RWPE1 (cell line): ENCODE measurements at regions not wholly inside any gene's neighbourhood (a gene's known extent, or its start where the extent isn't known, plus 50 kb on each side); places are given as distances from the start of the nearest gene placed in this dataset.

Source experiments
- CTCF ChIA-PET: fragments of 350-600 bp; sonication (Branson Sonifier 250); formaldehyde crosslinking; extraction: SDS; loops from one replicate; lab custom pipeline; 2021; lab: Yijun Ruan, JAX
- POLR2A ChIA-PET: fragments of 400-600 bp; formaldehyde crosslinking; extraction: SDS; loops from one replicate; lab custom pipeline; 2020; ENCODE audit warnings: antibody characterized with exemption; ENCODE audit not compliant: low non-redundant PET; lab: Yijun Ruan, JAX
- DNase-seq: peaks from one replicate; pipeline ENCODE4 v3.0.0; 2012; ENCODE audit warnings: low spot score
- H3K27ac ChIP-seq: fragments of 450-650 bp; 2 replicates; pipeline ENCODE4 v1.5.1; 2017
- TF ChIP-seq, protein P1 (sequence below): fragments of 450-650 bp; conservative IDR thresholded peaks from 2 replicates; pipeline ENCODE4 v1.5.1; 2017; ENCODE audit warnings: low read depth, mild to moderate bottlenecking

DNA sequence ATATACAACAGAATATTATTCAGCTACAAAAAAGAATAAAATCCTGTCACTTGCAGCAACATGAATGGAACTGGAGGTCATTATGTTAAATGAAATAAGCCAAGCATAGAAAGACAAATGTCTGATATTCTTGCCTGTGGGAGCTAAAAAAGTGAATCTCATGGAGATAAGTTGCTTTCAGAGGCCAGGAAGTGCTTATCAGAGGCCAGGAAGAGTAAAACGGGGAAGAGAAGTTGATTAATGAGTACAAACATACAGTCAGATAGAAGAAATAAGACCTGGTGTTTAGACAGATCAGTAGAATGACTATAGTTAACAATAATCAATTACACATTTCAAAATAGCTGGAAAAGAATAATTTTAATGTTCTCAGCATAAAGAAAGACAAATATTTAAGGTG is 54.4 kb upstream of the CPHXL start:
- POLR2A ChIA-PET, result no interaction called here

DNA sequence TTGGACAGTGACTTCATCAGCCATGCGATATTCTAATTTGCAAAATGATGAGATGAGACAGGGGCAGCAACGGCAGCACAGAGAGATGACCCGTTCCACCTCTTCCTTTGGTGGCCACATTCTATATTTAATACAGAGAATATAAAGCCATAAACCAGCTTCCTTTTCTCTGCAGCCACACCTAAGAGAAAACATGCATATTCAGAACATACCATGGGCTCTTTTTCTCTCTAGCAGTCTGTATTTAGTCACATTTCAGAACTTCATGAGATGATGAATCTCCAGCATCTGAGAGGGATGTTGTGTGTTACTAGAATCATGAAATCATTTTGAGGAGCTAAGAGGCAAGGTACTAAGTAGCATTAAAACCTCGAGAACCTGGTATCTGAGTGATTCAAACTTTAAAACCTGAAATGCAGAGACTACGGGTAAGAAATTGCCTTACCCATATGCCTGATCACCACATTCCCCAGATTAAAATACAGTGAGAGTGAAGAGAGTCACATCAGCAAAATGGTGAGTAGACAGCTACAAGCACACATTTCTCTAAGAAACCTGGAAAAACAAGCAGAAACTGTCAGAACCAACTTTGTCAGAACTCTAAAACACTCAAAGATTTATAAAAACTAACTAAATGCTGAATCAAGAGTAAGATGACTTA is 55.5 kb upstream of the CPHXL start:
- ChIA-PET POLR2A (no interaction called here), CTCF (interaction anchor here (0.7 to 1.8 kb wide), 2 partner anchors 18 to 1326 kb away, joined by 5 to 7 read pairs; no protein-coding TSS in a partner anchor)
- no peak overlapping the region for H3K27ac ChIP-seq
- TF ChIP-seq, protein P1, sequence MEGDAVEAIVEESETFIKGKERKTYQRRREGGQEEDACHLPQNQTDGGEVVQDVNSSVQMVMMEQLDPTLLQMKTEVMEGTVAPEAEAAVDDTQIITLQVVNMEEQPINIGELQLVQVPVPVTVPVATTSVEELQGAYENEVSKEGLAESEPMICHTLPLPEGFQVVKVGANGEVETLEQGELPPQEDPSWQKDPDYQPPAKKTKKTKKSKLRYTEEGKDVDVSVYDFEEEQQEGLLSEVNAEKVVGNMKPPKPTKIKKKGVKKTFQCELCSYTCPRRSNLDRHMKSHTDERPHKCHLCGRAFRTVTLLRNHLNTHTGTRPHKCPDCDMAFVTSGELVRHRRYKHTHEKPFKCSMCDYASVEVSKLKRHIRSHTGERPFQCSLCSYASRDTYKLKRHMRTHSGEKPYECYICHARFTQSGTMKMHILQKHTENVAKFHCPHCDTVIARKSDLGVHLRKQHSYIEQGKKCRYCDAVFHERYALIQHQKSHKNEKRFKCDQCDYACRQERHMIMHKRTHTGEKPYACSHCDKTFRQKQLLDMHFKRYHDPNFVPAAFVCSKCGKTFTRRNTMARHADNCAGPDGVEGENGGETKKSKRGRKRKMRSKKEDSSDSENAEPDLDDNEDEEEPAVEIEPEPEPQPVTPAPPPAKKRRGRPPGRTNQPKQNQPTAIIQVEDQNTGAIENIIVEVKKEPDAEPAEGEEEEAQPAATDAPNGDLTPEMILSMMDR, result no peak
- DNase-seq, result no peak

More for the DNA sequence above, 54.4 kb upstream of the CPHXL start:
- H3K27ac ChIP-seq, result no peak overlapping the region
- TF ChIP-seq, protein P1, result no peak
- CTCF ChIA-PET, result interaction anchor here (1.8 kb wide), 1 partner anchor 17 kb away, joined by 7 read pairs; no protein-coding TSS in a partner anchor
- no peak for DNase-seq

- ChIA-PET POLR2A (no interaction called here), CTCF (interaction anchor here (0.7 to 1.0 kb wide), 3 partner anchors 92 to 1384 kb away, joined by 3 read pairs; no protein-coding TSS in a partner anchor)
These were observed 61.1 kb upstream of the CPHXL start for GRCh38 chr16:75787440-75787839.

DNA sequence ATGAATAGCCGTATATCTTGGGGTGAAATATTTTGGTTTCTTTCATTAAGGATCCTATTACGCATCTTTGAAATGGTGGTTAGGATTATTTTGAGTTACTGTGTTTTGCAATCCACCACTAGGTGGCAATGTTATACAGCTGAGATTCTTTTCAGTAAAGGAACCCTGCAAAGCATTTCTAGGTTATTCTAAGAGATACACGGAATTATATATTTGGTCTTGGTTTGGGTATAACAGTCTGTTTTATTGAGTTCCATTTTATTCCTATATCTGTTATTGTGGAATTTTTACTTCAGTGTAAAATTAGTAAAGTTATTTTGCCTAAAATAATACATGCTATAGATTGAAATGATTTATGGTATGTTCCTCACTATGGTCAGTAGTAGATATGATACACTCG is 62.9 kb upstream of the CPHXL start:
- ChIA-PET POLR2A (no interaction called here), CTCF (interaction anchor here (0.6 to 1.1 kb wide), 3 partner anchors 134 to 1382 kb away, joined by 5 to 8 read pairs (median 5); no protein-coding TSS in a partner anchor)
- no peak overlapping the region for H3K27ac ChIP-seq
- TF ChIP-seq, protein P1, result peak; percentile 88
- DNase-seq, result peak; percentile 64

More at GRCh38 chr16:75787440-75787839, 61.1 kb upstream of the CPHXL start:
- TF ChIP-seq, protein P1, result no peak
- DNase-seq, result no peak
- no peak overlapping the region for H3K27ac ChIP-seq

GRCh38 chr16:75792771-75793492 is 66.6 kb upstream of the CPHXL start:
- no peak for DNase-seq
- ChIA-PET POLR2A (no interaction called here), CTCF (no interaction called here)
- TF ChIP-seq, protein P1, result no peak
- no peak overlapping the region for H3K27ac ChIP-seq

GRCh38 chr16:75793641-75794040 is 67.4 kb upstream of the CPHXL start:
- TF ChIP-seq, protein P1, result no peak
- CTCF ChIA-PET, result no interaction called here
- DNase-seq, result no peak
- no peak overlapping the region for H3K27ac ChIP-seq
- POLR2A ChIA-PET, result no interaction called here
